Middle frontal gyrus (tissue), 1 donor: ENCODE measurements at regions not wholly inside any gene's neighbourhood (a gene's known extent, or its start where the extent isn't known, plus 50 kb on each side); places are given as distances from the start of the nearest gene placed in this dataset.

Experiments used
- DNase-seq: peaks from one replicate; pipeline ENCODE4 v3.0.0-alpha.2; 2015; ENCODE audit warnings: low spot score; ENCODE audit errors: extremely low spot score

DNA sequence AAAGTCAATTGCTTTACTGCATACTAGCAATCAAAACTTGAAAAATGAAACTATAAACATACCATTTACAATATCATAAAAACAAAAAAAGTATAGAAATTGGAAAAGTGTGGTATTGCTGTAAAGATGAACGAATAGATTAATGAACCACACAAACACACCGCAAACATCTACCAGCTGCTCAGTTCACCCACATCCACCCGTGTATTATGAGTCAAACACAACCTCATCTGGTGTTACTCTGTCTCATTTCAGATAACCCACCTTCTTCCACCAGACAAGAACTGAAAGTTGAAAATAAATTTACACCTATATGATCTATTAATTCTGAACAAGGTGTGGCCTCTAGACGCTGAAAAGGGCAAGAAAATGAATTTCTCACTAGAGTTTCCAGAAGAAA lies 53.3 kb downstream of the BLID start:
- no peak for DNase-seq

DNA sequence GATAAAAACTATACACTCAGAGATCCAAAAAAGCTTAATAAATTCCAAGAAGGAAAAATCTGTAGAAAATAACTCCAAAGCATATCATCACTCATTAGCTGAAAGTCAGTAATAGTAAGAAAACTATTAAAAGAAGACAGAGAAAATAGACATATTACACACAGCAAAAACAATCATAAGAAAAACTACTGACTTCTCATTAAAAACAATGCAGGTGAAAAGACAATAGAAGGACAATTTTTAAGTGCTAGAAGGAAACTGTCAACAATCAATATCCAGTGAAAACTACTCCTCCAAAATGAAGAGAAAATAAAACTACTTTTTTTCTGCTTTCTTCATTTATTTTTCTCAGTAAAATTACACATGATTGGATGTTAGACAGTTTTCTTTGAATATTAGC lies 56.5 kb downstream of the BLID start:
- no peak for DNase-seq

DNA sequence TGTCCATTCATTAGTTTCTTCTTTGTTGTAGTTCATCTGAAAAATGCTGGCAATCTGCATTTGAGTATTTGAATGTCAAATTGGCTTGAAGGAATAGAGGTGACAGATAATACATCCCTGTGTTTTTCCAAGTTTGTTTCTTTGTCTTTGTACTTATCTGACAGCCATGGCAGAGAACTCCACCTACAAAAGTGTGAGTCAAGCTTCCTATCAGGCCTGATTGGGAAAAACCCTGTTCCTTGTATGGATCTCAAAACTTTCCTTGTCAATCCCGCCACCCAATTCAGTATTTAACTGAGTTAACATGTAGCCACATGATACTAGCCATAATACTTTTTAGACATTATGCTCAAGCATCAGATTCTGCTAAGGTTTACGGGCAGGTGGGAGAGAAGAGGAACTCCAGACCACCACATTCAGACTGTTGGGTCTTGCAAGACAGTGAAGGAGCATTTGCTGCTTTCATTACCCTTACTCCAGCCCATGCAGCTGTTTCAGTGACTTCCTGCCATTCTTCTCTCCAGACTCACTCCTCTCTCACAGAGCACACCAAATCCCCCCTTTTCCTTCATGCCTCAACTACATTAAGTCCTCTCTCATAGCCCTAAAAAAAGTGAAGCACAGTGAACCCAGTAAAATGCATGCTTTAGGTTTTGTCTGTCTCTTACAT lies 65.9 kb downstream of the BLID start:
- DNase-seq = no peak

DNA sequence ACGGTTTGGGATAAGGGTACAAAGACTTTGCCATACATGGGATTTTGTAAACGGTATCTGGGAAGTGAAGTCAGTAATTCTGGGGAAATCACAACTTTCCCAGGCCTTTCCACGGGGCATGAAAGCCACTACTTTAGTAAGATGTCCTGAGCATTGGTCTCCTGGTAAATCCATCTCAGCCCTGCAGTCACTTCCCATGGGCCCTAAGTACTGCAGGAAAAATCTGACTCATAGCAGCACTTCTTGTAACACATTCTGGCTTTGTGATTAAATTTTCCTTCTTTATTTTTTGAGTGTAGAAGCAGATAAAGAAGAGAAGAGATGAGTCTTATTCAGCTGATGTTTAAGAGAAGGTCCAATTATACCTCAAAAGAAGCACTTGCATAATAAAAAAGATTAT lies 67.6 kb downstream of the BLID start:
- no peak for DNase-seq

DNA sequence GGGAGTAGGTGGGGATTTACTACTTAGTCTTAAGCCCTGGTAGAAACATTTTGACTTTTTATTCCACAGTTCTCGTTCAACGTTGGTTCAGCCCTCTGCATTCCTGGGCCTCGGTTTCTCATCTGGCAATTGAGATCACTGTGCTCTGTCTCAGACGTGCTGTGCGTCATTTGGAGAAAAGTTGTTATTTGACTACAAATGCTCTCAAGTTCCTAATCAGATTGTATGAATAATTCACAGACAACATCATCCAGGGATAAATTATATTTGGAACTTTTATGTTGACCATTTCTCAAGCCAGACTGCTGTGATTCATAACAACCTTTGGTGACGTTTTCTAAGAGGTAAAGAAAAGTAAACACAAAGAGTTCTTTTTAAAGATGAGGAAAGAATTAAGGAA lies 69.2 kb downstream of the BLID start:
- no peak for DNase-seq

DNA sequence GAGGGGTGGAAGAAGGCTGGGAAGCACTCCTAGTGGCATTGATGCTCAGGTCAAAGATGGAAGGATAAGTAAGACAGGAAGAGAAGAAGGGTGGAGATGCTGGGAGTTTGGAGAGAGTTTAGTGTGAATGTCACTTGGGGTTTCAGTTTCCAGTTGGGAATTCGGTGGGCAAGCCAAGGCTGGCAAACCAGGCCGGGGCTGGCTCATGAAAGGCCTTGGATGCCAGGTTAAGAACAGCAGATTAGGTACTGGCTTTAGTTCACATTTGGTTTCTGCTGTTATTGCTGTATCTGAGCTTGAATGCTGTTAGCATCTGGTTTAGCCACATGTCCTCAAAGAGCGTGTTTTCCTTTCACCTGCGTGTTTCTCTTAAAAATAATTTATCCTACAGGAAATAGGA lies 69.6 kb downstream of the BLID start:
- DNase-seq = no peak

DNA sequence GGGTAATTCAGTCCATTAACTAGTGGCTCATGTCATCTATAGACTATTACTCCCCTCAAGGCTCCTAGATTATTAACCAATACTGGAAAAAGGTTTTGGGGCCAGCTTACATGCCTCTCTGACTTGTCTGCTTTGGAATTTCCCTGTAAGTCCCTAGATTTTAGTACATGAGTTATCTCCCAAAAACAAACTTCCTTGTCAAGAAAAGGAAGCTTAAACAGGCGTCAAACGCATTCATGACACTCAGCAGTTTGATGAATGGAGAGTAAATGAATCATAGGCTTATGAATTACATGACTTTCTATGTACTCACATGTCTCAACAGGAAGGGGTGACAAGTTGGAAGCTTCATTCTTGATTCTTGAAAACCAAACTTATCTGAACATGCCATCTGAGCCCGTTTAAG lies 70.8 kb downstream of the BLID start:
- DNase-seq = no peak

DNA sequence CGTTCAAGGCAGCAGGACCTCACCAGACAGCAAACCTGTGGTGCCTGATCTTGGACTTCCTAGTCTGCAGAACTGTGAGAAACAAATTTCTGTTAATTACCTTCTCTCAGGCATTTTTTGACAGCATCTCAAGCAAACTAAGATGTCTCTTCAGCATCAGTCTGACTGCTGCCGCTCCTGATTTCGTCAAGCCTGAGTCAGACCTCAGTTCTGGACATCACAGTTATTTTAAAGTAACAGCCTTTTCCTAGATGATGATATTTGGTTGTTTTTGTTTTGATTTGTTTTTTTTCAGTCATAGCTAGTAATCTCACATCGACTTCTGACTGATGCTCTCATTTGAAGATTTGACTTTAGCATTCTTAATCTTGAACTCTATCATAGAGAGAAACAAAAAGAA lies 71.9 kb downstream of the BLID start:
- no peak for DNase-seq

DNA sequence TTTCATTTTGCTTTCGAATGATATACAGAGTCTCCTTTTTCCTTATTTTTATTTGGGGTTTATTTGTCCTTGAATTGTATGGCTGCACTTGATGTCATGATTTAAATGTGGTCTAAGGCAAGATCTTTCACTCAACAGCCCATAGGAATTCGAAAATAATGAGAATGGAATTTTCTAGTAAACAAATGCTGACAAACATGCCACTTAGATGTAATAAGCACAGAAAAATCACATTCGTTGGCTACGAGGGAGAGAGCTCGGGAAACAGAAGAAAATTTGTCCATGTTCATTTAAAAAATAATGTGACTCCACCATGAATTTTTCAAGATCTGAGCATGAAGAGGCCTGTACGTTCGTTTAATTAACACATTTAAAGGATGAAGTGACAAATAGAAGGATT lies 73.0 kb downstream of the BLID start:
- no peak for DNase-seq

DNA sequence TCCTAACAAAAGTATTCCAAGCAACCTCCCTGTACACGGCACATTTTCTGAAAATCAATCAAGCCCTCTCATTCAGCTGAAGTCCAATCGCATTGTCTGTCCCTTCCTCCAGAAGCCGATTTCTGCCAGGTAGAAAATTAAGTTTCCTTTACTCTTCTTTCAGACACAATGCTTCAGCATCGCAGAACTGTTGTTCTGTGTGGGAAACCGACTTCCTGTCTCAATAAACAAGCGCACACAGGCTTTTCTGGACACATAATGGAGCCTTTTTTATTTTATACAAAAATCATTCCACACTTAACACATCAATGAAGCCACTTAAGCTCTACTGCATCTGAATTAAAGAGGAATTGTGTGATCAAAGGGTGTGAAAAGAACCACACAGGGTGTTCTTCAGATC lies 75.6 kb downstream of the BLID start:
- no peak for DNase-seq

DNA sequence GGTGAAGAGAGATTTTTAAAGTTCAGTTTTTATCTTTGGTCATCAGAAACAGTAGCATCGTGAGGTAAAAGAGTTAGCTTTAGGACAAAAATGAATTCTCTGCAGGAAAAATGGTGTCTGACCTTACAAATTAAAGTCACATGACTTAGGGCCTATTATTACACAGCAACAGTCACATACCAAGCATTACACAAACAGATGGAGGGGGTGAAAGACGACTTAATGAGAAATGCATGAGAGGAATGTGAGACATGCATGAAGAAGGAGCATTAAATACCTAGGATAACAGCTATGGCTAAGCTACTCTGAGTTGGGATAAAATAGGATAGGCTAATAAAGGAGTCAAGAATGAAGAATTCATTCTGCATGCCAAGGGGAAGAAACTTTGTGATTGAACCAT lies 77.5 kb downstream of the BLID start:
- DNase-seq = no peak

DNA sequence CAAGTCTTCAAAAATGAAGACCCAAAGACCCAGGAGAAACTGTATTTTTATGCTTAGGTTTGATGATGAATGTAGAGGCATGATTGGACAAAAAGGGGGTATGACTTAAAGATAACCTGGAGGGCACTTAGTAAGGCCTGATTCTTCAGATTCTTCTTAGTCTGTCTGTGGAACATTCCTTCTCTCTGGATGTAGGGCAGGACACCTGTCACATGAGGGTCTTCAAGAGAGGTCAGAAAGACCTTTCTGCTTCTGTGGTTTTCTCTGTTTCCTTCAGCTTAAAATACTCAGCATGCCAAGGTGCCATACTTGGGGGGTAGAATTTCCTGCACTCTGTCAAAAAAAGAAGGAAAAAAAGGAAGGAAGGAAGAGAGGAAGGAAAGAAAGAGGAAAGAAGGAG lies 78.1 kb downstream of the BLID start:
- no peak for DNase-seq

DNA sequence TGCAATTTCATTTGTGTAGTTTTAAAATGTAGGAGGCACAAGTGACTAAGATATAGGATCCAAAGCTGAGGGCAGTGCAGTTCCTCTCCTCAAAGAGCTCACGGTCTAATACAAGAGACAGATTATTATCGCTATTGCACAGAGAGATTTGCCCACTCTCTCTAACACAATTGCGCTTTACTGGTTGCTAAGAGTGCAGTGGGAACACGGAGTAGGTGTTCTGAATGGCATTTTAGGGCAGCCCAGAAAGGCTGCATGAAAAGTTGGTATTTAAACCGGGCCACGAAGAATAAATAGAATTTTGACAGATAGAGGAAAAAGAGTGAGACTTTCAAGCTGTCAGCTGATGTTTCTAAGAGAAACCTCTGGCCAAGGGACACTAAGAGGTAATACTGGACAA lies 79.5 kb downstream of the BLID start:
- no peak for DNase-seq

DNA sequence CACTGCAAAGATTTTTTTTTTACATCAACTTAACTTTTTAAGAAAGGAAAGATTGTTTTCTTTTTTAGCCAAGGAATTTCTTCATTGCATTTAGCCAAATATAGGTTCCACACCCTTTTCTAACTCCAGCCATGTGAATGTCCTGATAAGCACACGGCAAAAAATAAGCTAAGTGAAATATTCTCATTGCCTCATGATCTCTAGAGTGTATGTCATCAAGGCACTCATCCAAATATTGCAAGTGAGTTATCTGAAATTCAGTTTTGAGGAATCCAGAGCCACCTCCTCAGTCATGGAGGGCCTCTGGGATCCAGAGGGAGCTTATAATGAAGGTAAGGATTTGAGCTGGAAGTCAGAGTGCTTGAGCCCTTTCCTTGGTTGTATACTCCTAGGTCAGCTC lies 80.0 kb downstream of the BLID start:
- DNase-seq = no peak

DNA sequence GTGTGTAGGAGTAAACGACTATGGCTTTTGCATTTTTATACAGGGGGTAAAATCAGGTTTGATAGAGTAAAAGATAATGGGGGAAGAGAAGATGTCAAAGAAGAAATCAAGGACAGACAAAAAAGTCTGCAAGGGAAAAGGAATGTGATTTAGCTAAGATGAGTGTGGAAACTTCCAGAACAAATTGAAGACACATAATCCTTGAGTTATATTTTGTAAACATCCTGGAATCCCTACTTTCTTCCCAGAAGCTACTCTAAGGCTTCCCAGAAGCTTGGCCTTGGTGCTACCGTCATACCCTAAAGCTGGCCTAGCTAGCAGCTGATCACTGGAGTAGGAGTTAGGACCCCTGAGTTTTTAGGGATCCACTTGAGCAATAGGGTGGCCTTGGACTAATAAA lies 82.4 kb downstream of the BLID start:
- no peak for DNase-seq

DNA sequence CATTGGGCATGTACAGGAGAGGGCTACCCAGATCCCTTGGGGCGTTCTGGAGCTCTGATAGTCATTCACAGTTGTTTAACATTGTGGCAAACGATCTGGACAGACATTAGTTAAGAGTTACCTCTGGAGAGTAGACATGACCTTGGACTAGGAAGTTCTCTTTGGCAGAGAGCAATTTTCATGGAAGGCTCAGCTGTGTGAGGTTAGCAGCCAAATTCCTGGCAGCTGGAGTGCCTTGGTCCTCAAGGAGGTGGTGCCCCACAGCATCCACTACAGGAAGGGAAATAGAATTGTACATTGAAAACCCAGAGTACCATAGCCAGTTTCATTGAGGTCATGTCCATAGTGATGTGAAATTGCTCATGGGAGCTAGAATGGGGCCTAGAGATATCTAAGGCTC lies 82.8 kb downstream of the BLID start:
- DNase-seq = no peak

DNA sequence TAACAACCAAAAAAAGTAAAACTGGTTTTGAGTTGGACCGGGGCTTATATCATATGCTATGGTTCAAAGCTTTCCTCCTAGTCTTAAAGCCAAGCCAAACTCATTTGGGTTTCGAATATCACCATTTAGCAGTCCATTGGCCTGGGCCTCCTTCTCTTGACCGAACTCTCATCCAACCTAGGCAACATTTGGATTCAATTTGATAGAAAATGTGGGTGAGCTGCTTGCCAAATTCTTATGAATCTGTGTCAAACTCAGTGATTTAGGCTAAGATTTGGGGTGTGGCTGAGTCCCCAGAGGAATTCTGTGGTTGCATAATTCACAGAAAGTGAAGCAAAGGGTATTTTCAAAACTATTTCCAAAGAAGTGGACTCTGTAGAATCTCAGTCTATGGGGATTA lies 83.7 kb downstream of the BLID start:
- no peak for DNase-seq

DNA sequence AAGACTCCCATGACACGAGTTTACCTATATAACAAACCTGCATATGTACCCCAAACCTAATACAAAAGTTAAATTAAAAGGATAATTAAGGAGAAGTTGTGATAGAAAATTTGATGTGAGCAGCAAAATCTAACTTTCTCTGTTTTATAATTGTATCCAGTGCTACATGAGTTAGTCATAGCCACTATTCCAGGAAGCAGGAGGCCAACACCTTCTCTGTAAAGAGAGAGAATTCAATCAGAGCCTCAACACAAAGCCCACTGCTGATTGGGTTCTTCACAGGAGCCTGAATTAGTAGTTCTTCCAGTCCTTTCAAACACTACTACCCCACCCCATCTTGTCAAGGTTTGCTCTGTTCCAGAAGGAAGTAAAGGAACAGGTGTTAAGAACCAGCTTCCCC lies 84.2 kb downstream of the BLID start:
- DNase-seq = no peak

DNA sequence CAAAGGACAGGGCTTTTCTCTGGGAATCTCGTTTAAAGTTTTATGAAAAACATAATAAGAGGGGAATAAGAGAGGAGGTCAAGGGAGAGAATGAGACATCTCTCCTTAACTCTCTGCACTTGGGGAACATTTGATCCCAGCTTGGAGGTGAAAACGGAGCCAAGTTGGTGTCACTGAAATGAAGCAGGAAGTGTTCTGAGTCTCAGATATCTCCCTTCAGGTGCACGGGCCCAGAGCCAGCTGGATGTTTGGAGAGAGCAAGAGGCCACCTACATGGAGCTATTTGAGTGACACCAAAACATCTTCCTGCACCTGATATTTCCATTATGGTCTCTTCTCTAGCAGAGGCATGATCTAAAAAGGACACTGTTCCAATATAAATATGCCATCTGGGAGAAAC lies 85.7 kb downstream of the BLID start:
- DNase-seq = no peak

DNA sequence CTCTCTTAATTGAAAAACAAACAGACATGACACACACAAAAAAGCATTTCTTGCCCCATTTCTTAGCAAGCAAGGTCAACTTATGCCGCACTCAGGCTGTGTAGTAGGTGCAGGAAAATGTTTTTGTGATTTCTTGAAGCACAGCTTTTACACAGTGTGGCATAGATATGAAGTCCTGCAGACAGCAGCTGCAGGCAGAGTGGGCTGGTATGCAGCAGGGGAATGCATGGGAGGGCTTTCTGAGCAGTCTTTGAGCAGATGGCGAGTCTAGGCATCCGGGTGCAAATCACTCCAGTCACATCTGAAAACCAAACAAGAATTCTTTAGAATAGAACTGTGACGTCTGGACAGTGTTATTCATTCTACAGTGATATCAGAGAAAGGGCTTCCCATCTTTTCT lies 87.5 kb downstream of the BLID start:
- DNase-seq = no peak

DNA sequence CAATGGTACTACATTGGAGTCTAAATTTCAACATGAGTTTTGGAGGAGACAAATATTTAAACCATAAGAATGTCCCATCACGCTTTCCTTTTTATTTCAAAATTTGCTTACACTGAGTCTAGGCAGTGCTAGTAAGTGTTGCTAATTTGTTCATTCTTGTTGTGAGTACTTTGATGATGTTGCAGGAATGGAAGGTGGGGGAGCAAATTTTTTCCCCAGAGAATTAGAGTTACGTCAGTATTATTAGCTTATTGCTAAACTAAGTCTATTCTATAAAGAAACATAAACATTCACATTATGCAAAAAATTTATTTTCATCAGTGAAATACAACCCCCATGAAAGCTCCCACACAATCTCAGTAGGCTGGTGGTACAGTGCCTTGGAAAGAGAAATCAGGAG lies 88.0 kb downstream of the BLID start:
- DNase-seq = no peak

DNA sequence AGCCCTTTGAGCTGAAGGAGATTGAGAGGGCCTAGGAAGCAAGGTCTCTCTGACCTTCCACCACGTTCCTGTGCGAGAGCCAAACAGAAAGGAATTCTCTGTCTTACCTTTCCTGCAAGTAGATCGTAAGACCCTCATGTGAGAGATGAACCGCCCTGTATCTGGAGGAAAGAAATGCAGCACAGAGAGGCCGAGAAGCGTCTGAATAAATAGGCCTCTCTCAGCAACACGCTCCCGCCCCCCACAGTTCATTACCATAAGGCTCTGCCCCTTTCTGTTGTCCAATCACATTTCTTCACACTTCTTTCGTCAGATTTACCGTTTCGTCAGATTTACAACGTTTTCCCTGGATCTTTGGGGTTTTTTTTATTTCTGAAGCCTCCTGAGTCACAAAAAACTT lies 90.3 kb downstream of the BLID start:
- DNase-seq = no peak

DNA sequence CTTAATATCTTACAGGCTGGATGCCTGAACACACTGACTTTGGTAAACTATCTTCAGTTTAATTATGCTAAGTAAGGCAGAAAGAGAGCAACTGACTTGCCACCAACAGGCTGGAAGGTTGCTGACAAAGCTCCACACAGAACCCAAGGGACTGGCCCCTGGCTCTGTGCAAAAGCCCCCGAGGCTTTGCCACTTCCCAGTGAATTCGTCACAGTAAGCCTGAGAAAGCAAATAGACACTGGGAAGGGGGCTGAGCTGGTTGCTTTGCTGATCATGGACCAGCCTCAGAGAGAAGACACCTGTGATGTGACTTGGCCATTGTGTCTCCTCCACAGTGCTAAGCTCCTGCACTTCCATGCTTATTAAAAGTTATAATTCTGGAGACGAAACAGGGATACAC lies 91.7 kb downstream of the BLID start:
- DNase-seq = no peak

DNA sequence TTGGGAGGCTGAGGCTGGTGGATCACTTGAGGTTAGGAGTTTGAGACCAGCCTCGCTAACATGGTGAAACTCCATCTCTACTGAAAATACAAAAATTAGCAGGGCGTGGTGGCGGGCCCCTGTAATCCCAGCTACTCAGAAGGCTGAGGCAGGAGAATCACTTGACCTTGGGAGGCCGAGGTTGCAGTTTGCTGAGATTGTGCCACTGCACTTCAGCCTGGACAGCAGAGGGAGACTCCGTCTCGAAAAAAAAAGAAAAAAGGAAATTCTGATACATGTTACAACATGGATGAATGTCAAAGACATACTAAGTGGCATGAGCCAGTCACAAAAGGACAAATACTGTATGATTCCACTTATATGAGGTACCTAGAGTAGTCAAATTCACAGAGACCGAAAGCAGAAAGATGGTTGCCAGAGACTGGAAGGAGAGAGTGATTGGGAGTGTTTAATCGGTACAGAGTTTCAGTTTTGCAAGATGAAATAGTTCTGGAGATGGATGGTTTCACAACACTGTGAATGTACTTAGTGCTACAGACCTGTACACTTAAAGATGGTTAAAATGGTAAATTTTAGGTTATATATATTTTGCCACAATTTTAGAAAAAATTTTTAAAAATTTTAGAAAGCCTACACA lies 92.3 kb downstream of the BLID start:
- DNase-seq = no peak
